HG03571 (cell line): ENCODE measurements at regions not wholly inside any gene's neighbourhood (a gene's known extent, or its start where the extent isn't known, plus 50 kb on each side); places are given as distances from the start of the nearest gene placed in this dataset.
A peak's percentile ranks its signal among the peaks of the same experiment; 100 is the strongest.
"Not testable (repeated sequence)": the region's sequence is repeated elsewhere in the genome, so short reads cannot be mapped to it uniquely, and the experiment has no call there.

Experiments used
- ATAC-seq: cut with Tn5 transposase; IDR thresholded peaks from one replicate; pipeline ENCODE4 v1.9.1; 2021; ENCODE audit not compliant: unreplicated experiment

DNA sequence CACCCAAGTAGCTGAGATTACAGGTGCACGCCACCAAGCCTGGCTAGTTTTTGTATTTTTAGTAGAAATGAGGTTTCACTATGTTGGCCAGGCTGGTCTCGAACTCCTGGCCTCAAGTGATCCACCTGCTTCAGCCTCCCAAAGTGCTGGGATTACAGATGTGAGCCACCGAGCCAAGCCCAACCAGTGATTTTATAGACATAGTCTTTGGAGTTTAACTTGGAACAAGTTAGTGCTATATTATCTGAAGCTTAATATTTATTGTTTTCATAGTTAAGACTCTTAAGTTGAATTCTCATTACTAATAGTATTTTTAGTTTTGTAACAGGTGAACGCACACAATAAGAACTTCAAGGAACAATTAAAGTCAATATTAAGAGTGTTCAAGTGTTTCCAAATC, 122.1 kb downstream of the SPAG6 start:
- not testable (repeated sequence) for ATAC-seq

DNA sequence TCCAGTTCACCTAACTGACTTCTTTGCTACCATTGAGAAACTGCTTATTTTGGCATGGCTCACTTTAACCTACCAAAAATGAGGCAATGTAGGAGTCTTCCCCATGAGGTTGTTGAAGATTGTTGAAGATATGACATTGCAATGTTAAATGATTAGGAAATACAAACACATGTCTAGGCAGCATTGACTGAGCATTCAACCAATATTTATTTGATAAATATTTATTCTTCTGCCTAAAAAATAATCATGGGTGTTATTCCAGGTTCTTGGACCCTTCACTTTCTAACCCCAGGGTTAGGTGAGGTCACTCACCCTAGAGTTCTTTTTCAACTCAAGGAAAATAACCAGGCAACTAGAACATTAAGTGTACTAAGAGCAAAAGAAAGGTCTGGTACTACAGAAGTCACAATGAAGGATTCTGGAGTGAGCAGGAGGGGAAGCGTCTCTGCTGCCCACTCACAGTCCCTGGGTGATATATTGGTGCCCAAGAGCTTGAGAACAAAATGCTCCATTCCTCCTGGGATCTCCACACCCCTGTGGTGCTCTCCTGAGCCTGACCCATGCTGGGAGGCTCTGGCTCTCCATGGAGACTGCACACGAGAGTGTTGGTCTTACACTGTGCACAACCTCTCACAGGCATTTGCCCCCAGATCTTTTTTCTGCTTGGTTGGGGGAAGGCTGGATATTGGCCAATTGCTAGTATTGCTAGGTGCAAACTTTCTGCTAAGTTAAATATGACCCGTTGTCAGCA, 123.4 kb downstream of the SPAG6 start:
- ATAC-seq = no peak

DNA sequence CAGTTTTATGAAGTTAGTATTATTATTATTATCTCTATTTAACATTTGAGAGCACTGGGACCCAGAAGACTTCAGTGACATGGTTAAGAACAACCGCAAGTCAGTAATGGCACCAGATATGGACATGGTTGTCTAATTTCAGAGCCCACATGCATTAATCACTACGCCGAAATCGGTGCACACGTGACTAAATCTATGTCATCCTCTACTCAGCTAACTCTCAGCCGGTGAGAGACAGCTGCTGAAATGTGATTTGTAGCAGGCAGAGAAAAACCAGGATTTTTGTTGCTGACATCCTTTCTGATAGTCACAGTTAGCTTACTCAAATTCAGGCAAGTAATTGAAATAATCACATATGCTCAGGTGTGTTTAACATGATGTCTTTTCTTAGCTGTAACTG, 127.7 kb downstream of the SPAG6 start:
- no peak for ATAC-seq

DNA sequence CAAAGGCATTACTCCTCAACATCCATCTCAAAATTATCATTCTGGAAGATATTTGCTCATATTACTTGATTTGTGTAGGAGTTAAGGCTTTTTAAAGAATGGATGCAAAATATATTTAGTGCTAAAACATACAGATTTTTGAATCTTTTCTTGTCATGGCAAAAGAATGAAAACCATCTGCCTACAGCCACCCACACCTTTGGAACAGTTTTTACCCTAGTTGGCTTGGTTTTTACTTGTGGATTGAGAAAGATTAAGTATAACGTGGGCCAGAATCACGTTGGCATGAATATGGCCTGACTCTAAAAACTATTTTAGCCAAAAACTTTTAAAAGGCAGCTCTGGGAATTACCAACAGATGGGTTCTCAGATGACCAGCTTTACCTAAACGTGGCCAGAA, 128.2 kb downstream of the SPAG6 start:
- no peak for ATAC-seq

DNA sequence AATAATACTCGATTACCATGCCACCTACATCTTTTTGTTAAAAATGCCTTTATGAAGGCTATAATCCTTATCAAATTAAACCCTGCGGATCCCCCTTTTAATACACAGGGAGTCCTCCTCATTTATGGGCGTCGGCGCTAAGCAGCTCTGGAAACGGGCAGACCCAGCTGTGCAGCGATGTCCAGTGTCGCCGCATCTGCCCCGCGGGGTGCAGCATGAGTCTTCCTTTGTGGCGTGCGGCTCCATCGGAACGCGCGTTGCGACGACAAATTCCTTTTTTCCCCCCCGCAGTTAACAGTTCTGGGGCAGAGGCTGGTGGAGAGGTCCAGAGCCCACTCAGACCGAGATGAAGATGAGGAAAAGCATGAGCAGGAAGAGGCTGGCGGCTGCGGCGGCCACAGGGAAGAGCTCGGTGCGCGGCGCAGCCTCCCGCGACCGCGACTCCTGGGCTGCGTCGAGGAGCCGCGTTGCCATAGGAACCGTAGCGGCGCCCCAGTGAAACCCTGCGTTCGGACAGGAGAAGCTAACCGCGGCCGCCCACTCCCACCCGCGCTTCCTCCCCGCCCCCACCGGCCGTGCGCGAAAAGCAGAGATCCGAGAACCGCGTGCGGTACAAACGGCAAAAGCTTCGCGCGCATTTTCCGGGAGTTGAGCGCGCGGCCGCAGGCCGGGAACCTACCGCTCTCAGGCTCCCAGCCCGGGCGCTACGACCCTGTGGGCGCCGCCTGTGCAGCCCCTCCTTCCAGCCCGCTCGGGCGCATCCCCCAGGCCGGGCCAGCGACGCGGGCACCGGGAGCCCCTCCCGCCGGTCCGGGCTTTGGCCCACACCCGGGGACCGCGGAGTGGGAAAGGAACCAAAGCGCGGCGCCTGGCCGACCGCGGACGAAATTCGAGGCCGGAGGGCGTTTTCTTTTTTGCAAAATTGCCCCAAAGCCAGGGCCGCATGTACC, 130.6 kb downstream of the SPAG6 start:
- no peak for ATAC-seq

DNA sequence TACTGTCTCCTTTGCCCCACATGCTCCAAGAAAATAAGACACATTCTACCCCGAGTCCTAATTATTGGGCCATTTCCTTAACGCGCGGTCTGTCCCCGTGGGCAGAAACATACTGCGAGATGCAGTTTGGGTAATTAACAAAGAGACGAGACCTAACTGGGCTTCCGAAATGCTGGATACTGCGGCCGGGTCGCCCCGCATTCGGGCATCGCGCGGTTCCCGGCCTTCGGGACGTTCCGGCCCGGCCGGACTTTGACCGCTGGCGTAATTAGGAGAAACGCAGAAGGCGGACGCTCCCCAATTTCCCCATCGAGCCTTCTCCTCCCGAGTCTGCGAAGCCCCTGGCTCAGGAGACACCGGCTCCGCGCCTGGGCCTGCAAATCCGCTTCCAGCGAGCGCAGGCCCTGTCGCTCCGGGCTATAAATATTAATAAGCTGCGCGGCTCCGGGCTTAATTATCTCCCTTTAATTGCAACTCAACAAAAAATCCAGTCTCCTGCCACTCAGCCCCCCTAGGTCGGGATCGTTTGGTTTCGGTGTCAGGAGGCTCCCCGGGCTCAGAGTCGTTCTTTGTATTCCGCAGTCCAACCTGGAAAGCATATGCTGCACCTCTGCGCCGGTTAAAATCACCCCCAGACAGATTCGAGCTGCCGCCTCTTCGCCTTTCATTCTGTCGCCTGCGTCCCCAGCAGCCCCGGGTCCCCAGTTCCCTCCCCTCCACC, 131.5 kb downstream of the SPAG6 start:
- no peak for ATAC-seq

DNA sequence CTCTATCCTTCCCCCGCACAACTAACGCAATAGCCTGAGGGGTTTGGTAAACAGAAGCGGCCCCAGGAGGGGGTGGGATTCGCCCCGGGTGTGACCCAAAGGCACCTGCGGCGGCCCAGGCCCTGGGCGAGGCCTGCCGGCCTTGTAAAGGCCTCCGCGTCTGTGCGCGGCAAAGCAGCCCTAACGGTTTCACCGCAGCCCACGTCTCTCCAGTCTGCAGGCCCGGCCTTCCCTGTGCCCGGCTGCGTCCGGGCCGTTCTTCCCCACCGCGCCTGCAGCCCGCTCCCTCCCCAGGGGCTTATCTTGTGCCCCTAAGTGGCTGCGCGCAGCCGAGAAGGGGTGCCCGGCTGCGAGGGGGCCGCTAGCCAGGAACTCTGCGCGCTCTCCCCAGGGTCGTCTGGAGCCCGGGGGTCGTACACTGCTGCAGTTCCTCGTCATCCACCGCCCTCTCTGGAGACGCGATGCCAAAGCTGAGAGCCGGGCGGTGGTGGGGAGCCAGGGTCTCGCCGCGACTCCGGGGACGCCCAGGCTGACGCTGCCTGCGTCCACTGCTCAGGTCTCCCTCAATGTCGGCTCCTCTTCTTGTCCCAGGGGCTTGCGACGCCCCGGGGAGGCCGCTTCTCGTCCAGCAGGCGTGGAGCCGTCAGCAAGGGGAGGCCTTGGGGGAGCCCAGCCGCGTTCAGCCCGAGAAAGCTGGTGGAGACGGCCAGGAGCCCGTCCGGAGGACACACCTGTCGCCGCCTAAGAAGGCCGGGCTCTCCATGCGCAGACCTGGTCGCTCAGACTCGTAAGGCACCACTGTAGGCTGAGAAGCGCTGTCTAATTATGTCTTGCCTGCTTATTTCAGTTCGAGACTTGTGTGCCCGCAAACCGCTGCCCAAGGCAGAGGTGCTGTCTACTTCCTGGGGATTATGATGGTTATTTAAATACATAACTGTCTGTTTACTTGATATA, 132.3 kb downstream of the SPAG6 start:
- ATAC-seq = peak; percentile 83

DNA sequence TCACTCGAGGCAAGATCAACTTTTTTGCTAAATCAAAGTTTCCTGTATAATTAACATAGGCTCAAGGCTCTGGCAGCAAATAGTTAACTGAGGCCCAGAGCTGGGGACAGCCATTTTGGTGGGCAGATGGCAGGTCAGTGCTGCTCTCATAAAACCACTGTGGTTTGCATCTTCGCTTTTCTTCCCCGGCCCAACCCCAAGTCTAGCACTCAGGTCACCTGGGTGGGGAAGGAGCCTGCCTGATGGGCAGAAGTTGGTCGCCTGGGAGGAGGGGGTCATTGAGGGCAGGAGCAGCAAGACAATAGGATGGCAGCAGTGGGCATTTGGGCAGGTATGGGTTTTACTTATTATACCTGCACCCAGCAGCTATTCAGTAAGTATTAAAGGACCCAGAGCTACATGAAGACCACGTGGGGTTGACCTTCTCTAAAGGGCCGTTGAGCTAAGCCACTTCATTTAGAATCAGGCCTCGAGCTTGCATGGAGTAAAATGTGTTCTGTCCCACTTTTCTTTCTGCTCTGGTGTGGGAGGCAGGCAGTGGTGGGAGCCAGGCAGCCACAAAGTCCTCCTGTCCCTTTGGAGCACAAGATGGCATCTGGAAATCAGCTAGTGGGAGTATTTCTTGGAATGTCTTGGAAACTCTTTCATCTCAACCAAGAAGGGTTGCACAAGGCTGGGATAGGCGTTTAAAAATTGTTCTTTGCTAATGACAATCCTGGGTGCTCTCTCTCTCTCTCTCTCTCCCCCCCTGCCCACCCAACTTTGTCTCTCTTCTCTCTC, 133.4 kb downstream of the SPAG6 start:
- ATAC-seq = no peak

DNA sequence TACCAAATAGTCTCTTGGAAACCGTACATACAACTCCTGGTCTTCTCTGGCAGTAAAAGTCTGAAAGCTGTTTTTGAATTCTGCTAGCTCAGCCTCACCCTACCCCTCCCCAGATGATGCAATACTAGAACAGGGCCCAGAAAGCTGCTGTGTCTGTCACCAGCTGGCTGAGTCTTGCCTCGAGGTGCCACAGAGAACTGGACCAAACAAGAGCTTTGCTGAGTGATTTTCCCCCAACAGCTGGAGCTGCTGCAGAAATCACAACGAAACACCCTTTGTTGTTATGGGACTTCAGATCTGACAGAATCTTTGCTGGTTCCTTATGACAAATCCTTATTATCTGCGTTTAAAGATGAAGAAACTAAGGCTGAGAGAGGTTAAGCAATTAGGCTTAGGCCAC, 134.1 kb downstream of the SPAG6 start:
- ATAC-seq = no peak

DNA sequence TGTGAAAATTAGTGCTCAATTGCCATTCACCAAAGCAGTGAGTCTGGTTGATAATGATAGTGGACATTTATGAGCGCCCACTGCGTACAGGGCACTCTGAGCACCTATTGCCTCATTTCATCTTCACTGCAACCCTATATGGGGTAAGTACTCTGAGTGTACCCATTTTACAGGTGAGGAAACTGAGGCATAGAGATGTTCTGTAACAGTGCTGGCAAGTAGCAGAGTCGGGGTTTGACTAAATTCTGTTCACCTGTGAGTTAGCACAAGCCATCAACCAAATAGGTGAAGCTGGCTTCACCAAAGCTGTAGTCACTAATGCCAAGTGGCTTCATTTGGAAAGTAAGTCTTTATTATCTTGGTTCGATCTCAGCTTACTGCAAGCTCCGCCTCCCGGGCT, 135.8 kb downstream of the SPAG6 start:
- no peak for ATAC-seq

DNA sequence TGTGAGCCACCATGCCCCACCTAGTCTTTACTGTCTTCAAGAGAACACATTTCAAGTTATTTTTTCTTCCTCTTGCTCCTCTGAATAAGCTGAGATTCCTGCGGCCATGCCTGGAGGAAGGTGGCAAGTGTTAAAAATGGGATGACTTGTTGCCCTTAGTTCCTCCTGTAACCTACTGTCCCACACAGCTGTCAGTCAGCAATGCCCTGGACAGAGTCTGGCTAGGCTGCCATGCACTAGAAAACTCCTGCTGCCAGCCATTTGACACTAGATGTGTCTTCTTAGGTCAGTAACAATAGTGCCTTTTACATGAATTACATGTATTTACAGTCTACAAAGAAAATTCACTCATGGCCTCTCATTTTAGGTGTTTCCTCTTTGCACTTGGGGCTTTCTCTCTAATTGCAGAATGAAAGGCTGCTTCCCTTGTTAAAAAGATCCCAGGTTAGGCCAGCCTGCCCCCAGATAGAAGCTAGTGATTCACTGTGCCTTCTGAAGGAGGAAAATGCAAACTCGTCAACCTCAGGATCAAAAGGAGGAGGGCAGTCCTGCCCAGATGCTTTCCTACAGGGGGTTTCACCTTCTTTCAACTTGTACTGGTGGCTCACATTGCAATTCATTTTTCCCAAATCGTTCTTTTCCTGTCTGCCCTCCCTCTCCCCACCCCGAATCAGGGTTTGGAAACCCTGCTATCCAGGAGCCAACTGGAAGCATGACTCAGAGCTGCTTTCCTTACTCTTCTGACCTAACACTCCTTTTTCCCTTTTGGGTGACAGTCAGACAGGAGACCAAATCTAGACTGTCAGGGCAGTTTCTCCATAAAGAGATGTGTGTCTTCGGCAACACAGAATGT, 136.6 kb downstream of the SPAG6 start:
- no peak for ATAC-seq

DNA sequence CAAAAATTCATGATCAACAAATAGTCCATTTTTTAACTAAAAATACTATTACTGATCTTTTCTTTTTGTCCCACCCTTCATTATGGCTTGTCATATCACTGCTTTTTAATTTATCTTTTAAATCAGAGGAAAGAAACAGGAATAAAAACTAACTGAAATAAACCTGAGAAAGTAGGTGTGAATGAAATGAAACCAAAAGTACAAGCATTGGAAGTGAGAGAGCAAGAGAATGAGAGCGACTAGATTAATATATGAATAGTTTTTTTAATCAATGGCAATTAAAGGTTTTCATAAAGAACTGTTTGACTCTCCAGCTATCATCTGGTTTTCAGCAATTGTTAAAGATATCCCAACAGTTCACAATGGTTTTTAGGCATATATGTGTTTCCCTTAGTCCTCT, 137.8 kb downstream of the SPAG6 start:
- ATAC-seq = no peak
